Neural crest cell (in vitro differentiated cells): ENCODE measurements at regions not wholly inside any gene's neighbourhood (a gene's known extent, or its start where the extent isn't known, plus 50 kb on each side); places are given as distances from the start of the nearest gene placed in this dataset.

Source experiments
- DNase-seq: peaks from one replicate; pipeline ENCODE4 v3.0.0; 2021; ENCODE audit warnings: low read depth, mixed read lengths, low spot score
- H3K27ac Mint-ChIP-seq: one replicate; pipeline ENCODE4 v1.8.0; 2021; ENCODE audit warnings: mild to moderate bottlenecking, mixed read lengths; ENCODE audit not compliant: unreplicated experiment
- H3K27me3 Mint-ChIP-seq: 2 replicates; pipeline ENCODE4 v1.8.0; 2021; ENCODE audit warnings: low read depth, mild to moderate bottlenecking, mixed read lengths
- H3K36me3 Mint-ChIP-seq: 2 replicates; pipeline ENCODE4 v1.8.0; 2021; ENCODE audit warnings: low read depth, mild to moderate bottlenecking, mixed read lengths
- H3K4me1 Mint-ChIP-seq: 2 replicates; pipeline ENCODE4 v1.8.0; 2021; ENCODE audit warnings: mixed read lengths
- H3K4me3 Mint-ChIP-seq: one replicate; pipeline ENCODE4 v1.8.0; 2021; ENCODE audit warnings: mild to moderate bottlenecking, mixed read lengths
- H3K9me3 Mint-ChIP-seq: 2 replicates; pipeline ENCODE4 v1.8.0; 2021; ENCODE audit warnings: mixed read lengths
- CTCF ChIP-seq: fragments of 200-600 bp; sonication (generic); conservative IDR thresholded peaks from 2 replicates; pipeline ENCODE4 v1.5.0; 2021; ENCODE audit warnings: antibody characterized with exemption, mild to moderate bottlenecking

GRCh38 chr2:106977717-106978116 is 91.8 kb upstream of the ST6GAL2 start:
- H3K4me1 Mint-ChIP-seq: no peaks in the 10 kb centered on the region
- H3K4me3 Mint-ChIP-seq: no peak overlapping the region
- H3K27ac Mint-ChIP-seq: no peak overlapping the region

GRCh38 chr2:106978647-106979046 is 92.7 kb upstream of the ST6GAL2 start:
- no peak for TF ChIP-seq CTCF
- Mint-ChIP-seq H3K27me3 (no peaks in the 10 kb centered on the region), H3K36me3 (no peaks in the 10 kb centered on the region), H3K4me3 (no peak overlapping the region), H3K9me3 (no peaks in the 10 kb centered on the region), H3K27ac (no peak overlapping the region), H3K4me1 (no peaks in the 10 kb centered on the region)
- DNase-seq: no peak

More at GRCh38 chr2:106977717-106978116, 91.8 kb upstream of the ST6GAL2 start:
- no peaks in the 10 kb centered on the region for H3K9me3 Mint-ChIP-seq
- H3K27me3 Mint-ChIP-seq: no peaks in the 10 kb centered on the region
- DNase-seq: no peak
- TF ChIP-seq CTCF: no peak
- no peaks in the 10 kb centered on the region for H3K36me3 Mint-ChIP-seq

GRCh38 chr2:106981491-106981890 is 95.5 kb upstream of the ST6GAL2 start:
- DNase-seq: no peak
- Mint-ChIP-seq H3K27me3 (no peaks in the 10 kb centered on the region), H3K4me3 (no peak overlapping the region), H3K9me3 (no peaks in the 10 kb centered on the region), H3K36me3 (no peaks in the 10 kb centered on the region), H3K27ac (no peak overlapping the region), H3K4me1 (no peaks in the 10 kb centered on the region)
- no peak for TF ChIP-seq CTCF

- H3K27ac Mint-ChIP-seq: no peak overlapping the region
- H3K4me3 Mint-ChIP-seq: no peak overlapping the region
These were observed 96.4 kb upstream of the ST6GAL2 start for GRCh38 chr2:106982350-106982749.

GRCh38 chr2:106983305-106983704 is 97.3 kb upstream of the ST6GAL2 start:
- Mint-ChIP-seq H3K4me3 (no peak overlapping the region), H3K36me3 (no peaks in the 10 kb centered on the region), H3K4me1 (no peaks in the 10 kb centered on the region), H3K27ac (no peak overlapping the region), H3K9me3 (no peaks in the 10 kb centered on the region), H3K27me3 (no peaks in the 10 kb centered on the region)
- no peak for TF ChIP-seq CTCF
- DNase-seq: no peak

More at GRCh38 chr2:106982350-106982749, 96.4 kb upstream of the ST6GAL2 start:
- no peak for TF ChIP-seq CTCF
- no peaks in the 10 kb centered on the region for H3K4me1 Mint-ChIP-seq
- no peaks in the 10 kb centered on the region for H3K36me3 Mint-ChIP-seq
- no peaks in the 10 kb centered on the region for H3K9me3 Mint-ChIP-seq
- no peak for DNase-seq
- no peaks in the 10 kb centered on the region for H3K27me3 Mint-ChIP-seq

GRCh38 chr2:106988361-106988760 is 102.4 kb upstream of the ST6GAL2 start:
- Mint-ChIP-seq H3K27me3 (no peaks in the 10 kb centered on the region), H3K4me3 (no peak overlapping the region), H3K27ac (no peak overlapping the region), H3K36me3 (no peaks in the 10 kb centered on the region), H3K9me3 (no peaks in the 10 kb centered on the region), H3K4me1 (no peaks in the 10 kb centered on the region)
- TF ChIP-seq CTCF: no peak
- DNase-seq: no peak
